Natural killer cell treated with Interleukin-12 subunit alpha and Interleukin-12 subunit beta and Interleukin-15 and Interleukin-18, amount 100 ng/mL, for 72 hours (primary cell): ENCODE measurements at regions not wholly inside any gene's neighbourhood (a gene's known extent, or its start where the extent isn't known, plus 50 kb on each side); places are given as distances from the start of the nearest gene placed in this dataset.

ENCODE experiments used
- ATAC-seq, 2 donors: fragments of 150-1000 bp; cut with Tn5 transposase in 1 of 2; sonication (Bioruptor Pico), chemical (Tn5 transposase) in 1 of 2; 2 replicates each; pipeline ENCODE4 v1.10.0; 2021
- DNase-seq: peaks from one replicate; pipeline ENCODE4 v3.0.0; 2022; ENCODE audit warnings: low spot score
- H3K27ac Mint-ChIP-seq, 2 donors: 1 replicate in 1 of 2; 2 replicates in 1 of 2; pipeline ENCODE4 v1.8.0; 2022; ENCODE audit warnings: mixed read lengths in 2 of 2, mild to moderate bottlenecking in 1 of 2, moderate library complexity in 1 of 2
- H3K27me3 Mint-ChIP-seq, 2 donors: 1 replicate in 1 of 2; 2 replicates in 1 of 2; pipeline ENCODE4 v1.8.0; 2022; ENCODE audit warnings: mixed read lengths in 2 of 2
- H3K36me3 Mint-ChIP-seq: one replicate; pipeline ENCODE4 v1.8.0; 2022; ENCODE audit warnings: mixed read lengths
- H3K4me1 Mint-ChIP-seq, 2 donors: 1 replicate in 1 of 2; 2 replicates in 1 of 2; pipeline ENCODE4 v1.8.0; 2022; ENCODE audit warnings: low read depth in 2 of 2, mixed read lengths in 2 of 2, mild to moderate bottlenecking in 1 of 2
- H3K4me3 Mint-ChIP-seq: one replicate; pipeline ENCODE4 v1.8.0; 2022; ENCODE audit warnings: mixed read lengths
- H3K9me3 Mint-ChIP-seq: 2 replicates; pipeline ENCODE4 v1.8.0; 2022; ENCODE audit warnings: mixed read lengths

- DNase-seq, result no peak
- Mint-ChIP-seq H3K27ac (no peak overlapping the region), H3K4me3 (no peak overlapping the region), H3K36me3 (no peaks in the 10 kb centered on the region), H3K4me1 (peaks cover 0 to 4% of the 10 kb centered on the region in 2 donors), H3K27me3 (peaks cover 20 to 42% of the 10 kb centered on the region in 2 donors), H3K9me3 (no peaks in the 10 kb centered on the region)
- no peak for ATAC-seq
These were observed 148.0 kb upstream of the LMO4 start for GRCh38 chr1:87180682-87181081.

- no peak for ATAC-seq
- peaks cover 0 to 4% of the 10 kb centered on the region in 2 donors for H3K4me1 Mint-ChIP-seq
- no peak overlapping the region for H3K4me3 Mint-ChIP-seq
- H3K9me3 Mint-ChIP-seq, result no peaks in the 10 kb centered on the region
- H3K27ac Mint-ChIP-seq, result no peak overlapping the region
- H3K27me3 Mint-ChIP-seq, result peaks cover 22 to 53% of the 10 kb centered on the region in 2 donors
- no peak for DNase-seq
- H3K36me3 Mint-ChIP-seq, result no peaks in the 10 kb centered on the region
These were observed 146.1 kb upstream of the LMO4 start for GRCh38 chr1:87182611-87183010.

- Mint-ChIP-seq H3K27ac (no peak overlapping the region), H3K9me3 (no peaks in the 10 kb centered on the region), H3K4me3 (no peak overlapping the region), H3K4me1 (peaks cover 0 to 4% of the 10 kb centered on the region in 2 donors), H3K36me3 (no peaks in the 10 kb centered on the region), H3K27me3 (peaks cover 14 to 53% of the 10 kb centered on the region in 2 donors)
- DNase-seq (no peak), ATAC-seq (no peak)
These were observed 143.6 kb upstream of the LMO4 start for GRCh38 chr1:87185077-87185476.

GRCh38 chr1:87186346-87186745 lies 142.3 kb upstream of the LMO4 start:
- Mint-ChIP-seq H3K9me3 (no peaks in the 10 kb centered on the region), H3K27me3 (peaks cover 15 to 50% of the 10 kb centered on the region in 2 donors), H3K4me1 (peaks cover 0 to 4% of the 10 kb centered on the region in 2 donors), H3K36me3 (no peaks in the 10 kb centered on the region), H3K27ac (no peak overlapping the region), H3K4me3 (no peak overlapping the region)
- ATAC-seq (no peak), DNase-seq (no peak)

- Mint-ChIP-seq H3K27me3 (peaks cover 20 to 42% of the 10 kb centered on the region in 2 donors), H3K4me1 (no peaks in the 10 kb centered on the region), H3K9me3 (no peaks in the 10 kb centered on the region), H3K27ac (no peak overlapping the region), H3K36me3 (no peaks in the 10 kb centered on the region), H3K4me3 (no peak overlapping the region)
- no peak for DNase-seq
- no peak for ATAC-seq
These were observed 140.0 kb upstream of the LMO4 start for GRCh38 chr1:87188640-87189039.

GRCh38 chr1:87190402-87190801 lies 138.3 kb upstream of the LMO4 start:
- peaks cover 3% of the 10 kb centered on the region for H3K9me3 Mint-ChIP-seq
- H3K27ac Mint-ChIP-seq, result no peak overlapping the region
- H3K36me3 Mint-ChIP-seq, result peaks cover 6% of the 10 kb centered on the region
- H3K4me1 Mint-ChIP-seq, result no peaks in the 10 kb centered on the region
- ATAC-seq, result no peak
- no peak overlapping the region for H3K4me3 Mint-ChIP-seq
- H3K27me3 Mint-ChIP-seq, result peaks cover 18 to 27% of the 10 kb centered on the region in 2 donors
- no peak for DNase-seq

- Mint-ChIP-seq H3K36me3 (peaks cover 6% of the 10 kb centered on the region), H3K4me3 (no peak overlapping the region), H3K27me3 (peaks cover 16 to 20% of the 10 kb centered on the region in 2 donors), H3K4me1 (no peaks in the 10 kb centered on the region), H3K9me3 (peaks cover 3% of the 10 kb centered on the region), H3K27ac (no peak overlapping the region)
- DNase-seq, result no peak
- no peak for ATAC-seq
These were observed 137.0 kb upstream of the LMO4 start for GRCh38 chr1:87191646-87192045.

GRCh38 chr1:87194271-87194774 lies 134.4 kb upstream of the LMO4 start:
- Mint-ChIP-seq H3K27me3 (peaks cover 16 to 21% of the 10 kb centered on the region in 2 donors), H3K4me3 (no peak overlapping the region), H3K4me1 (no peaks in the 10 kb centered on the region), H3K36me3 (peaks cover 6% of the 10 kb centered on the region), H3K27ac (no peak overlapping the region), H3K9me3 (peaks cover 6% of the 10 kb centered on the region)
- DNase-seq, result no peak
- no peak for ATAC-seq

- Mint-ChIP-seq H3K36me3 (peaks cover 6% of the 10 kb centered on the region), H3K4me1 (no peaks in the 10 kb centered on the region), H3K9me3 (peaks cover 6% of the 10 kb centered on the region), H3K27ac (no peak overlapping the region), H3K27me3 (peaks cover 16 to 25% of the 10 kb centered on the region in 2 donors), H3K4me3 (no peak overlapping the region)
- DNase-seq, result no peak
- no peak for ATAC-seq
These were observed 133.8 kb upstream of the LMO4 start for GRCh38 chr1:87194856-87195255.

- DNase-seq, result no peak
- Mint-ChIP-seq H3K9me3 (peaks cover 6% of the 10 kb centered on the region), H3K4me3 (no peak overlapping the region), H3K36me3 (peaks cover 6% of the 10 kb centered on the region), H3K27ac (no peak overlapping the region), H3K4me1 (no peaks in the 10 kb centered on the region), H3K27me3 (peaks cover 21 to 36% of the 10 kb centered on the region in 2 donors)
- ATAC-seq, result no peak
These were observed 132.4 kb upstream of the LMO4 start for GRCh38 chr1:87196110-87196827.

- Mint-ChIP-seq H3K9me3 (peaks cover 6% of the 10 kb centered on the region), H3K4me1 (peaks cover under 1 to 1% of the 10 kb centered on the region in 2 donors)
These were observed 131.5 kb upstream of the LMO4 start for GRCh38 chr1:87197156-87197555.

GRCh38 chr1:87197641-87198040 lies 131.0 kb upstream of the LMO4 start:
- no peak for ATAC-seq
- peaks cover 15 to 32% of the 10 kb centered on the region in 2 donors for H3K27me3 Mint-ChIP-seq

More at GRCh38 chr1:87197156-87197555, 131.5 kb upstream of the LMO4 start:
- Mint-ChIP-seq H3K27ac (no peak overlapping the region), H3K36me3 (peaks cover 6% of the 10 kb centered on the region), H3K4me3 (no peak overlapping the region), H3K27me3 (peaks cover 17 to 33% of the 10 kb centered on the region in 2 donors)
- DNase-seq (no peak), ATAC-seq (no peak)

GRCh38 chr1:87200875-87201638 lies 127.6 kb upstream of the LMO4 start:
- no peak overlapping the region for H3K4me3 Mint-ChIP-seq
- H3K27ac Mint-ChIP-seq, result no peak overlapping the region
- H3K9me3 Mint-ChIP-seq, result peaks cover 3% of the 10 kb centered on the region
- H3K27me3 Mint-ChIP-seq, result peaks cover 21 to 39% of the 10 kb centered on the region in 2 donors
- no peaks in the 10 kb centered on the region for H3K36me3 Mint-ChIP-seq
- no peak for DNase-seq
- ATAC-seq, result no peak
- H3K4me1 Mint-ChIP-seq, result peaks cover 11% of the 10 kb centered on the region in 2 donors

More at GRCh38 chr1:87197641-87198040, 131.0 kb upstream of the LMO4 start:
- Mint-ChIP-seq H3K9me3 (peaks cover 6% of the 10 kb centered on the region), H3K4me1 (peaks cover 5 to 6% of the 10 kb centered on the region in 2 donors), H3K4me3 (no peak overlapping the region), H3K36me3 (peaks cover 6% of the 10 kb centered on the region), H3K27ac (no peak overlapping the region)
- no peak for DNase-seq

- Mint-ChIP-seq H3K4me3 (no peak overlapping the region), H3K36me3 (no peaks in the 10 kb centered on the region), H3K27me3 (peaks cover 21 to 39% of the 10 kb centered on the region in 2 donors), H3K27ac (no peak overlapping the region), H3K9me3 (peaks cover 3% of the 10 kb centered on the region), H3K4me1 (peaks cover 11% of the 10 kb centered on the region in 2 donors)
- DNase-seq, result no peak
- no peak for ATAC-seq
These were observed 126.9 kb upstream of the LMO4 start for GRCh38 chr1:87201768-87202167.
